GM23338 (cell line): ENCODE measurements at regions not wholly inside any gene's neighbourhood (a gene's known extent, or its start where the extent isn't known, plus 50 kb on each side); places are given as distances from the start of the nearest gene placed in this dataset.

ENCODE experiments used
- ATAC-seq: fragments of 200-7000 bp; cut with Tn5 transposase; 3 replicates; pipeline ENCODE4 v1.9.1; 2020
- DNase-seq: peaks from one replicate; pipeline ENCODE4 v3.0.0-alpha.2; 2015; ENCODE audit warnings: low spot score
- H2AFZ ChIP-seq: fragments of 200-600 bp; sonication (generic); 2 replicates; pipeline ENCODE4 v1.8.0; 2016; ENCODE audit warnings: antibody characterized with exemption, mild to moderate bottlenecking, moderate library complexity
- H3F3A ChIP-seq: fragments of 200-600 bp; sonication (generic); replicated peaks from 2 replicates; pipeline ENCODE4 v1.8.0; 2017; ENCODE audit warnings: antibody characterized with exemption, mixed run types, low read depth
- H3K27ac ChIP-seq: fragments of 200-600 bp; sonication (generic); 2 replicates; pipeline ENCODE4 v1.6.1; 2016; ENCODE audit warnings: low read depth
- H3K27me3 ChIP-seq: fragments of 200-600 bp; sonication (generic); 2 replicates; pipeline ENCODE4 v1.8.0; 2016; ENCODE audit warnings: mild to moderate bottlenecking, mixed run types, moderate library complexity; ENCODE audit not compliant: insufficient read depth
- H3K36me3 ChIP-seq: fragments of 200-600 bp; sonication (generic); 2 replicates; pipeline ENCODE4 v1.8.0; 2016; ENCODE audit warnings: mild to moderate bottlenecking; ENCODE audit not compliant: insufficient read depth
- H3K4me1 ChIP-seq: fragments of 200-600 bp; sonication (generic); 2 replicates; pipeline ENCODE4 v1.8.0; 2016; ENCODE audit warnings: mild to moderate bottlenecking, moderate library complexity; ENCODE audit not compliant: insufficient read depth
- H3K4me2 ChIP-seq: fragments of 200-600 bp; sonication (generic); 2 replicates; pipeline ENCODE4 v1.7.1; 2017; ENCODE audit warnings: mixed run types
- H3K4me3 ChIP-seq: fragments of 200-600 bp; sonication (generic); 2 replicates; pipeline ENCODE4 v1.6.1; 2016; ENCODE audit warnings: mixed run types
- H3K79me2 ChIP-seq: fragments of 200-600 bp; sonication (generic); replicated peaks from 2 replicates; pipeline ENCODE4 v1.8.0; 2017; ENCODE audit warnings: mild to moderate bottlenecking; ENCODE audit not compliant: insufficient read depth
- H3K9me2 ChIP-seq: fragments of 200-600 bp; sonication (generic); 2 replicates; pipeline ENCODE4 v1.8.0; 2017; ENCODE audit not compliant: insufficient read depth
- H4K20me1 ChIP-seq: fragments of 200-600 bp; sonication (generic); replicated peaks from 2 replicates; pipeline ENCODE4 v1.8.0; 2017; ENCODE audit warnings: mild to moderate bottlenecking; ENCODE audit not compliant: insufficient read depth
- H3K27ac Mint-ChIP-seq: 2 replicates; pipeline ENCODE4 v1.8.0; 2020; ENCODE audit warnings: inconsistent platforms, mild to moderate bottlenecking, moderate library complexity, mixed read lengths
- H3K27me3 Mint-ChIP-seq: 3 replicates; pipeline ENCODE4 v1.8.0; 2022; ENCODE audit warnings: low read depth, mild to moderate bottlenecking, moderate library complexity, mixed read lengths, inconsistent platforms; ENCODE audit not compliant: insufficient read depth, poor library complexity
- H3K36me3 Mint-ChIP-seq: 3 replicates; pipeline ENCODE4 v1.8.0; 2021; ENCODE audit warnings: low read depth, mild to moderate bottlenecking, inconsistent platforms, moderate library complexity, mixed read lengths
- H3K4me1 Mint-ChIP-seq: 3 replicates; pipeline ENCODE4 v1.8.0; 2020; ENCODE audit warnings: mild to moderate bottlenecking, inconsistent platforms, mixed read lengths
- H3K4me3 Mint-ChIP-seq: 3 replicates; pipeline ENCODE4 v1.8.0; 2021; ENCODE audit warnings: moderate library complexity, mild to moderate bottlenecking, inconsistent platforms, mixed read lengths
- H3K9me3 Mint-ChIP-seq: 3 replicates; pipeline ENCODE4 v1.8.0; 2020; ENCODE audit warnings: moderate library complexity, mild to moderate bottlenecking, inconsistent platforms, mixed read lengths
- CREB1 ChIP-seq: fragments of 250-450 bp; sonication (Bioruptor Pico); IDR thresholded peaks from 2 replicates; pipeline ENCODE4 v1.5.0; 2020; ENCODE audit warnings: low read depth, mild to moderate bottlenecking, moderate library complexity
- ETS1 ChIP-seq: IDR thresholded peaks from 2 replicates; pipeline ENCODE4 v1.6.1; 2016; ENCODE audit warnings: antibody characterized with exemption
- EZH2 ChIP-seq: fragments of 200-600 bp; sonication (generic); IDR thresholded peaks from one replicate; pipeline ENCODE4 v1.8.0; 2017; ENCODE audit warnings: antibody characterized with exemption, mild to moderate bottlenecking, low read depth; ENCODE audit not compliant: unreplicated experiment
- EZH2phosphoT487 ChIP-seq: fragments of 200-600 bp; sonication (generic); IDR thresholded peaks from one replicate; pipeline ENCODE4 v1.8.1; 2018; ENCODE audit warnings: antibody characterized with exemption; ENCODE audit not compliant: unreplicated experiment
- JUNB ChIP-seq: IDR thresholded peaks from one replicate; pipeline ENCODE4 v1.6.1; 2016; ENCODE audit warnings: antibody characterized with exemption; ENCODE audit not compliant: unreplicated experiment
- NANOG ChIP-seq: IDR thresholded peaks from 2 replicates; pipeline ENCODE4 v1.6.1; 2016; ENCODE audit warnings: antibody characterized with exemption, borderline replicate concordance
- POLR2AphosphoS5 ChIP-seq: IDR thresholded peaks from 2 replicates; pipeline ENCODE4 v1.6.1; 2016; ENCODE audit warnings: antibody characterized with exemption, low read depth
- REST ChIP-seq: IDR thresholded peaks from one replicate; pipeline ENCODE4 v1.6.1; 2018; ENCODE audit warnings: antibody characterized with exemption; ENCODE audit not compliant: unreplicated experiment
- STAT1 ChIP-seq: IDR thresholded peaks from one replicate; pipeline ENCODE4 v1.6.1; 2016; ENCODE audit warnings: antibody characterized with exemption; ENCODE audit not compliant: unreplicated experiment
- ZNF114 ChIP-seq: fragments of 250-450 bp; sonication (Bioruptor Pico); IDR thresholded peaks from 2 replicates; pipeline ENCODE4 v1.5.0; 2020; ENCODE audit warnings: mild to moderate bottlenecking, moderate library complexity
- ZNF331 ChIP-seq: fragments of 250-450 bp; sonication (Bioruptor Pico); IDR thresholded peaks from 2 replicates; pipeline ENCODE4 v1.5.0; 2020; ENCODE audit warnings: low read depth, mild to moderate bottlenecking, moderate library complexity
- TF ChIP-seq, protein P1 (sequence below), 2 experiments: fragments of 200-600 bp in 1 of 2; sonication (generic) in 1 of 2; conservative IDR thresholded peaks; 2 replicates each; pipeline versions ENCODE4 v1.5.1 to v1.6.1; 2016 to 2017; ENCODE audit warnings: antibody characterized with exemption in 2 of 2, low read depth in 2 of 2, mild to moderate bottlenecking in 2 of 2, moderate library complexity in 1 of 2
- TF ChIP-seq, protein P2 (sequence below): fragments of 250-450 bp; sonication (Bioruptor Pico); IDR thresholded peaks from 2 replicates; pipeline ENCODE4 v1.5.0; 2020; ENCODE audit warnings: mild to moderate bottlenecking, moderate library complexity

DNA sequence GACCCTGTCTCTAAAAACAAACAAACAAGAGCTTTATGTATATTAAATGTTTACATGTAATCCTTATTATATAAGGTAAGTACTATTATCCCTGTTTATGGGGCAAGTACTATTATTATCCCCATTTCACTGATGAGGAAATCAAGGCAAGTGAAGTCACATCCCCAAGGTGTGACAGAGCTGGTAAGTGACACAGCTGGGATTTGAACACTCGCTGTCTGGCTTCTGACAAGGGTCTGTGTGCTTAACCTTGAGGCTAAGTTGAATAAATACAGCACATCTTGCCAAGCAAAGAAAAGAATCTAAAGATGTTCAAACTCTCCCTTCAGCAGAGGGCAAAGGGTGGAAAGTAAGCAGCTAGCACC lies 167.9 kb upstream of the IRF2BP2 start:
- Mint-ChIP-seq H3K27ac (no peak overlapping the region), H3K9me3 (peaks cover 2% of the 10 kb centered on the region; the same call in 2 of the 3 replicates), H3K4me1 (no peaks in the 10 kb centered on the region), H3K4me3 (no peak overlapping the region), H3K27me3 (peaks cover 4% of the 10 kb centered on the region), H3K36me3 (no peaks in the 10 kb centered on the region; the same call in 2 of the 3 replicates)
- H3K27me3 ChIP-seq, result peaks cover 13% of the 10 kb centered on the region; the same call in 1 of the 2 replicates
- H3K4me1 ChIP-seq, result peaks cover 14% of the 10 kb centered on the region
- H3K36me3 ChIP-seq, result no peaks in the 10 kb centered on the region
- H3K9me2 ChIP-seq, result peaks cover 40% of the 10 kb centered on the region
- peaks cover 17% of the 10 kb centered on the region for H3F3A ChIP-seq
- no peaks in the 10 kb centered on the region for H3K79me2 ChIP-seq
- no peak for ATAC-seq
- TF ChIP-seq ETS1, result no peak
- TF ChIP-seq CREB1 (CRISPR knock-in tag), result no peak
- TF ChIP-seq ZNF114, result no peak
- no peak for TF ChIP-seq ZNF331
- TF ChIP-seq, protein P1, sequence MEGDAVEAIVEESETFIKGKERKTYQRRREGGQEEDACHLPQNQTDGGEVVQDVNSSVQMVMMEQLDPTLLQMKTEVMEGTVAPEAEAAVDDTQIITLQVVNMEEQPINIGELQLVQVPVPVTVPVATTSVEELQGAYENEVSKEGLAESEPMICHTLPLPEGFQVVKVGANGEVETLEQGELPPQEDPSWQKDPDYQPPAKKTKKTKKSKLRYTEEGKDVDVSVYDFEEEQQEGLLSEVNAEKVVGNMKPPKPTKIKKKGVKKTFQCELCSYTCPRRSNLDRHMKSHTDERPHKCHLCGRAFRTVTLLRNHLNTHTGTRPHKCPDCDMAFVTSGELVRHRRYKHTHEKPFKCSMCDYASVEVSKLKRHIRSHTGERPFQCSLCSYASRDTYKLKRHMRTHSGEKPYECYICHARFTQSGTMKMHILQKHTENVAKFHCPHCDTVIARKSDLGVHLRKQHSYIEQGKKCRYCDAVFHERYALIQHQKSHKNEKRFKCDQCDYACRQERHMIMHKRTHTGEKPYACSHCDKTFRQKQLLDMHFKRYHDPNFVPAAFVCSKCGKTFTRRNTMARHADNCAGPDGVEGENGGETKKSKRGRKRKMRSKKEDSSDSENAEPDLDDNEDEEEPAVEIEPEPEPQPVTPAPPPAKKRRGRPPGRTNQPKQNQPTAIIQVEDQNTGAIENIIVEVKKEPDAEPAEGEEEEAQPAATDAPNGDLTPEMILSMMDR (conservative IDR thresholded peaks at IDR 0.05; ENCODE audit: low read depth in 2 of 2), result no peak
- TF ChIP-seq REST, result no peak
- TF ChIP-seq, protein P2, sequence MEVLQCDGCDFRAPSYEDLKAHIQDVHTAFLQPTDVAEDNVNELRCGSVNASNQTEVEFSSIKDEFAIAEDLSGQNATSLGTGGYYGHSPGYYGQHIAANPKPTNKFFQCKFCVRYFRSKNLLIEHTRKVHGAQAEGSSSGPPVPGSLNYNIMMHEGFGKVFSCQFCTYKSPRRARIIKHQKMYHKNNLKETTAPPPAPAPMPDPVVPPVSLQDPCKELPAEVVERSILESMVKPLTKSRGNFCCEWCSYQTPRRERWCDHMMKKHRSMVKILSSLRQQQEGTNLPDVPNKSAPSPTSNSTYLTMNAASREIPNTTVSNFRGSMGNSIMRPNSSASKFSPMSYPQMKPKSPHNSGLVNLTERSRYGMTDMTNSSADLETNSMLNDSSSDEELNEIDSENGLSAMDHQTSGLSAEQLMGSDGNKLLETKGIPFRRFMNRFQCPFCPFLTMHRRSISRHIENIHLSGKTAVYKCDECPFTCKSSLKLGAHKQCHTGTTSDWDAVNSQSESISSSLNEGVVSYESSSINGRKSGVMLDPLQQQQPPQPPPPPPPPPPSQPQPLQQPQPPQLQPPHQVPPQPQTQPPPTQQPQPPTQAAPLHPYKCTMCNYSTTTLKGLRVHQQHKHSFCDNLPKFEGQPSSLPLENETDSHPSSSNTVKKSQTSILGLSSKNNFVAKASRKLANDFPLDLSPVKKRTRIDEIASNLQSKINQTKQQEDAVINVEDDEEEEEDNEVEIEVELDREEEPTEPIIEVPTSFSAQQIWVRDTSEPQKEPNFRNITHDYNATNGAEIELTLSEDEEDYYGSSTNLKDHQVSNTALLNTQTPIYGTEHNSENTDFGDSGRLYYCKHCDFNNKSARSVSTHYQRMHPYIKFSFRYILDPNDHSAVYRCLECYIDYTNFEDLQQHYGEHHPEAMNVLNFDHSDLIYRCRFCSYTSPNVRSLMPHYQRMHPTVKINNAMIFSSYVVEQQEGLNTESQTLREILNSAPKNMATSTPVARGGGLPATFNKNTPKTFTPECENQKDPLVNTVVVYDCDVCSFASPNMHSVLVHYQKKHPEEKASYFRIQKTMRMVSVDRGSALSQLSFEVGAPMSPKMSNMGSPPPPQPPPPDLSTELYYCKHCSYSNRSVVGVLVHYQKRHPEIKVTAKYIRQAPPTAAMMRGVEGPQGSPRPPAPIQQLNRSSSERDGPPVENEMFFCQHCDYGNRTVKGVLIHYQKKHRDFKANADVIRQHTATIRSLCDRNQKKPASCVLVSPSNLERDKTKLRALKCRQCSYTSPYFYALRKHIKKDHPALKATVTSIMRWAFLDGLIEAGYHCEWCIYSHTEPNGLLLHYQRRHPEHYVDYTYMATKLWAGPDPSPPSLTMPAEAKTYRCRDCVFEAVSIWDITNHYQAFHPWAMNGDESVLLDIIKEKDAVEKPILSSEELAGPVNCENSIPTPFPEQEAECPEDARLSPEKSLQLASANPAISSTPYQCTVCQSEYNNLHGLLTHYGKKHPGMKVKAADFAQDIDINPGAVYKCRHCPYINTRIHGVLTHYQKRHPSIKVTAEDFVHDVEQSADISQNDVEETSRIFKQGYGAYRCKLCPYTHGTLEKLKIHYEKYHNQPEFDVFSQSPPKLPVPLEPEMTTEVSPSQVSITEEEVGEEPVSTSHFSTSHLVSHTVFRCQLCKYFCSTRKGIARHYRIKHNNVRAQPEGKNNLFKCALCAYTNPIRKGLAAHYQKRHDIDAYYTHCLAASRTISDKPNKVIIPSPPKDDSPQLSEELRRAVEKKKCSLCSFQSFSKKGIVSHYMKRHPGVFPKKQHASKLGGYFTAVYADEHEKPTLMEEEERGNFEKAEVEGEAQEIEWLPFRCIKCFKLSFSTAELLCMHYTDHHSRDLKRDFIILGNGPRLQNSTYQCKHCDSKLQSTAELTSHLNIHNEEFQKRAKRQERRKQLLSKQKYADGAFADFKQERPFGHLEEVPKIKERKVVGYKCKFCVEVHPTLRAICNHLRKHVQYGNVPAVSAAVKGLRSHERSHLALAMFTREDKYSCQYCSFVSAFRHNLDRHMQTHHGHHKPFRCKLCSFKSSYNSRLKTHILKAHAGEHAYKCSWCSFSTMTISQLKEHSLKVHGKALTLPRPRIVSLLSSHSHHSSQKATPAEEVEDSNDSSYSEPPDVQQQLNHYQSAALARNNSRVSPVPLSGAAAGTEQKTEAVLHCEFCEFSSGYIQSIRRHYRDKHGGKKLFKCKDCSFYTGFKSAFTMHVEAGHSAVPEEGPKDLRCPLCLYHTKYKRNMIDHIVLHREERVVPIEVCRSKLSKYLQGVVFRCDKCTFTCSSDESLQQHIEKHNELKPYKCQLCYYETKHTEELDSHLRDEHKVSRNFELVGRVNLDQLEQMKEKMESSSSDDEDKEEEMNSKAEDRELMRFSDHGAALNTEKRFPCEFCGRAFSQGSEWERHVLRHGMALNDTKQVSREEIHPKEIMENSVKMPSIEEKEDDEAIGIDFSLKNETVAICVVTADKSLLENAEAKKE (CRISPR knock-in tag), result no peak
- no peak for TF ChIP-seq NANOG
- TF ChIP-seq EZH2phosphoT487, result no peak
- no peak for TF ChIP-seq STAT1
- no peak for TF ChIP-seq EZH2
- no peak for TF ChIP-seq JUNB
- no peak for TF ChIP-seq POLR2AphosphoS5
- no peak overlapping the region for H3K4me2 ChIP-seq
- DNase-seq, result no peak
- H3K27ac ChIP-seq, result no peak overlapping the region
- H2AFZ ChIP-seq, result peak overlapping the region; percentile 87; the same call in 1 of the 2 replicates
- H3K4me3 ChIP-seq, result no peak overlapping the region
- H4K20me1 ChIP-seq, result no peaks in the 10 kb centered on the region
